ENCODE measurements at regions not wholly inside any gene's neighbourhood (a gene's known extent, or its start where the extent isn't known, plus 50 kb on each side); places are given as distances from the start of the nearest gene placed in this dataset.

- DNase-seq: no peak
Measured at GRCh38 chr1:30325085-30325935, 398.1 kb downstream of the MATN1 start.

GRCh38 chr1:30324251-30325084 lies 398.9 kb downstream of the MATN1 start:
- DNase-seq: no peak

- no peak for DNase-seq
Measured at GRCh38 chr1:30323841-30324240, 399.5 kb downstream of the MATN1 start.

GRCh38 chr1:30323352-30323751 lies 400.0 kb downstream of the MATN1 start:
- no peak for DNase-seq

GRCh38 chr1:30322859-30323257 lies 400.5 kb downstream of the MATN1 start:
- DNase-seq: no peak

GRCh38 chr1:30321996-30322858 lies 401.2 kb downstream of the MATN1 start:
- no peak for DNase-seq

GRCh38 chr1:30321246-30321910 lies 402.0 kb downstream of the MATN1 start:
- no peak for DNase-seq

GRCh38 chr1:30320581-30320890 lies 402.8 kb downstream of the MATN1 start:
- no peak for DNase-seq

- no peak for DNase-seq
Measured at GRCh38 chr1:30319765-30320580, 403.4 kb downstream of the MATN1 start.

GRCh38 chr1:30318864-30319718 lies 404.3 kb downstream of the MATN1 start:
- no peak for DNase-seq

GRCh38 chr1:30318413-30318812 lies 405.0 kb downstream of the MATN1 start:
- no peak for DNase-seq

- no peak for DNase-seq
Measured at GRCh38 chr1:30317921-30318320, 405.5 kb downstream of the MATN1 start.

GRCh38 chr1:30316056-30316455 lies 407.3 kb downstream of the MATN1 start:
- no peak for DNase-seq

- DNase-seq: no peak
Measured at GRCh38 chr1:30315185-30315960, 408.0 kb downstream of the MATN1 start.

GRCh38 chr1:30314591-30314990 lies 408.8 kb downstream of the MATN1 start:
- DNase-seq: no peak

GRCh38 chr1:30313584-30313983 lies 409.8 kb downstream of the MATN1 start:
- no peak for DNase-seq

- DNase-seq: no peak
Measured at GRCh38 chr1:30313176-30313575, 410.2 kb downstream of the MATN1 start.

- DNase-seq: no peak
Measured at GRCh38 chr1:30312226-30312625, 411.2 kb downstream of the MATN1 start.

- no peak for DNase-seq
Measured at GRCh38 chr1:30311749-30312148, 411.6 kb downstream of the MATN1 start.
